H9 (cell line): ENCODE measurements at regions not wholly inside any gene's neighbourhood (a gene's known extent, or its start where the extent isn't known, plus 50 kb on each side); places are given as distances from the start of the nearest gene placed in this dataset.

ENCODE experiments used
- DNase-seq: peaks from one replicate; pipeline ENCODE4 v3.0.0-alpha.2; 2017
- H2AFZ ChIP-seq: one replicate; pipeline ENCODE4 v1.6.1; 2013; ENCODE audit warnings: mild to moderate bottlenecking, low read length, control low read depth, moderate library complexity
- H2AK5ac ChIP-seq: 2 replicates; pipeline ENCODE4 v1.6.1; 2013; ENCODE audit warnings: low read length, control low read depth, mixed read lengths; ENCODE audit not compliant: insufficient read length
- H2BK120ac ChIP-seq: one replicate; pipeline ENCODE4 v1.6.1; 2013; ENCODE audit warnings: low read depth, mild to moderate bottlenecking, low read length, control low read depth, inconsistent platforms; ENCODE audit not compliant: poor library complexity, severe bottlenecking
- H2BK12ac ChIP-seq: 2 replicates; pipeline ENCODE4 v1.6.1; 2013; ENCODE audit warnings: low read length, control low read depth, mixed read lengths, low read depth; ENCODE audit not compliant: insufficient read length
- H2BK15ac ChIP-seq: 2 replicates; pipeline ENCODE4 v1.6.1; 2013; ENCODE audit warnings: low read depth, low read length, control low read depth
- H2BK20ac ChIP-seq: one replicate; pipeline ENCODE4 v1.6.1; 2013; ENCODE audit warnings: low read depth, mild to moderate bottlenecking, low read length, control low read depth, inconsistent platforms; ENCODE audit not compliant: poor library complexity, severe bottlenecking
- H2BK5ac ChIP-seq: 2 replicates; pipeline ENCODE4 v1.6.1; 2013; ENCODE audit warnings: low read length, control low read depth, mixed read lengths; ENCODE audit not compliant: insufficient read length
- H3K14ac ChIP-seq: 2 replicates; pipeline ENCODE4 v1.6.1; 2013; ENCODE audit warnings: low read length, control low read depth; ENCODE audit not compliant: insufficient read depth
- H3K18ac ChIP-seq: 2 replicates; pipeline ENCODE4 v1.6.1; 2013; ENCODE audit warnings: low read depth, mild to moderate bottlenecking, mixed read lengths, low read length, control low read depth; ENCODE audit not compliant: insufficient read length
- H3K23ac ChIP-seq: 2 replicates; pipeline ENCODE4 v1.6.1; 2013; ENCODE audit warnings: low read length, control low read depth, mixed read lengths, low read depth; ENCODE audit not compliant: insufficient read length
- H3K23me2 ChIP-seq: 2 replicates; pipeline ENCODE4 v1.6.1; 2013; ENCODE audit warnings: low read depth, mild to moderate bottlenecking, mixed read lengths, low read length, control low read depth; ENCODE audit not compliant: insufficient read length, poor library complexity, severe bottlenecking
- H3K27ac ChIP-seq: 2 replicates; pipeline ENCODE4 v1.5.1; 2013; ENCODE audit warnings: low read length, control low read depth, mixed read lengths, low read depth; ENCODE audit not compliant: insufficient read length
- H3K27me3 ChIP-seq: 2 replicates; pipeline ENCODE4 v1.6.1; 2013; ENCODE audit warnings: low read length, control low read depth, inconsistent platforms; ENCODE audit not compliant: insufficient read depth
- H3K4ac ChIP-seq: 2 replicates; pipeline ENCODE4 v1.6.1; 2013; ENCODE audit warnings: low read depth, mild to moderate bottlenecking, control low read depth, inconsistent platforms, low read length, moderate library complexity
- H3K4me1 ChIP-seq: 2 replicates; pipeline ENCODE4 v1.6.1; 2013; ENCODE audit warnings: low read length, control low read depth, inconsistent platforms; ENCODE audit not compliant: insufficient read depth
- H3K4me2 ChIP-seq: 2 replicates; pipeline ENCODE4 v1.6.1; 2013; ENCODE audit warnings: low read length, control low read depth, mixed read lengths; ENCODE audit not compliant: insufficient read length, insufficient read depth
- H3K56ac ChIP-seq: 2 replicates; pipeline ENCODE4 v1.6.1; 2013; ENCODE audit warnings: low read depth, mild to moderate bottlenecking, mixed read lengths, low read length, control low read depth; ENCODE audit not compliant: insufficient read length
- H3K79me1 ChIP-seq: 2 replicates; pipeline ENCODE4 v1.6.1; 2013; ENCODE audit warnings: low read depth, mild to moderate bottlenecking, moderate library complexity, low read length, control low read depth, inconsistent platforms; ENCODE audit not compliant: insufficient read depth, poor library complexity, severe bottlenecking
- H3K79me2 ChIP-seq: 2 replicates; pipeline ENCODE4 v1.6.1; 2013; ENCODE audit warnings: low read length, control low read depth, inconsistent platforms; ENCODE audit not compliant: insufficient read depth
- H3K9ac ChIP-seq: 2 replicates; pipeline ENCODE4 v1.6.1; 2013; ENCODE audit warnings: low read length, control low read depth, mixed read lengths; ENCODE audit not compliant: insufficient read length; ENCODE audit errors: extremely low read depth
- H3K9me3 ChIP-seq: one replicate; pipeline ENCODE4 v1.6.1; 2013; ENCODE audit warnings: low read depth, low read length, inconsistent platforms; ENCODE audit not compliant: control insufficient read depth
- H3T11ph ChIP-seq: one replicate; pipeline ENCODE4 v1.6.1; 2013; ENCODE audit warnings: mild to moderate bottlenecking, low read length, control low read depth, inconsistent platforms
- H4K20me1 ChIP-seq: one replicate; pipeline ENCODE4 v1.6.1; 2013; ENCODE audit not compliant: control insufficient read depth, insufficient read length, insufficient read depth
- H4K5ac ChIP-seq: 2 replicates; pipeline ENCODE4 v1.6.1; 2013; ENCODE audit warnings: low read depth, mild to moderate bottlenecking, mixed read lengths, low read length, control low read depth; ENCODE audit not compliant: insufficient read length
- H4K8ac ChIP-seq: replicated peaks from 2 replicates; pipeline ENCODE4 v1.6.1; 2013; ENCODE audit warnings: low read length, control low read depth, mixed read lengths, low read depth; ENCODE audit not compliant: insufficient read length
- H4K91ac ChIP-seq: 2 replicates; pipeline ENCODE4 v1.6.1; 2013; ENCODE audit warnings: low read depth, mild to moderate bottlenecking, moderate library complexity, mixed read lengths, low read length, control low read depth; ENCODE audit not compliant: insufficient read length
- H3K27ac Mint-ChIP-seq, 3 experiments: 2 replicates in 2 of 3; 3 replicates in 1 of 3; pipeline ENCODE4 v1.8.0; 2020 to 2021; ENCODE audit warnings: mixed read lengths in 3 of 3, mild to moderate bottlenecking in 1 of 3, moderate library complexity in 1 of 3
- H3K27me3 Mint-ChIP-seq: 2 replicates; pipeline ENCODE4 v1.8.0; 2021; ENCODE audit warnings: low read depth, mild to moderate bottlenecking, moderate library complexity, mixed read lengths
- H3K36me3 Mint-ChIP-seq, 3 experiments: 2 replicates in 2 of 3; 3 replicates in 1 of 3; pipeline ENCODE4 v1.8.0; 2020 to 2021; ENCODE audit warnings: low read depth in 3 of 3, mixed read lengths in 3 of 3; ENCODE audit not compliant: insufficient read depth in 1 of 3
- H3K4me1 Mint-ChIP-seq, 2 experiments: 2 replicates each; pipeline ENCODE4 v1.8.0; 2020; ENCODE audit warnings: mixed read lengths in 2 of 2
- H3K4me3 Mint-ChIP-seq, 2 experiments: 2 replicates in 1 of 2; 3 replicates in 1 of 2; pipeline ENCODE4 v1.8.0; 2020 to 2021; ENCODE audit warnings: mild to moderate bottlenecking in 2 of 2, mixed read lengths in 2 of 2, moderate library complexity in 1 of 2
- H3K9me3 Mint-ChIP-seq, 2 experiments: 2 replicates in 1 of 2; 3 replicates in 1 of 2; pipeline ENCODE4 v1.8.0; 2020; ENCODE audit warnings: mild to moderate bottlenecking in 2 of 2, mixed read lengths in 2 of 2, moderate library complexity in 1 of 2
- CTCF ChIP-seq: fragments of 200-600 bp; sonication (generic); conservative IDR thresholded peaks from 3 replicates; pipeline ENCODE4 v1.8.0; 2021; ENCODE audit warnings: antibody characterized with exemption, mild to moderate bottlenecking
- WGBS: extraction: QIAGEN DNeasy Blood & Tissue Kit; methylation state at CpG from one replicate; pipeline ENCODE4 v1.1.7; 2013; ENCODE audit warnings: missing lambda C conversion rate, low lambda C conversion rate, mixed read lengths; ENCODE audit not compliant: insufficient read length; ENCODE audit errors: extremely low coverage; 5-methylcytosine and 5-hydroxymethylcytosine counted together

DNA sequence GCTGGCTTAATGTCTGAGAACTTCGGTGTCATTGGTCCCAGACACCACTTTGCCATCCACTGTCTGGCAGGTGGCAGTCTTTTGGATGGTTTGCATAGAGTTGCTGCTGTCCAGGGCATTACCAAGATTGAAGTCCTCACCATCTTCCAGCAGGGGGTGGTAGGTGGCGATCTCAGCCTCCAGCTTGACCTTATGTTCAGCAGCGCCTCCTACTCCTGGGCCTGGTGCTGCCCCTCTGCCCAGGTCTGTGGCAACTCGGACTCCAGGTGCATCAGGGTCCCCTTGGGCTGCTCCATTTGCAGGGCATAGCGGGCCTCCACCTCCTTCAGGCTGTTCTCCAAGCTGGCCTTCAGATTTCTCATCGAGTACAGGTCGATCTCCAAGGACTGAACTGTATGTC lies 573.3 kb upstream of the NCAM2 start:
- Histone ChIP-seq H3K23me2 (no peaks in the 10 kb centered on the region), H2AFZ (no peak overlapping the region), H3T11ph (no peak overlapping the region), H3K18ac (no peak overlapping the region), H3K4ac (no peak overlapping the region), H3K79me2 (no peaks in the 10 kb centered on the region), H3K27ac (no peak overlapping the region), H3K4me1 (no peaks in the 10 kb centered on the region), H3K27me3 (no peaks in the 10 kb centered on the region), H2BK120ac (no peak overlapping the region), H2BK12ac (no peak overlapping the region), H3K56ac (no peak overlapping the region), H4K91ac (no peak overlapping the region), H2BK15ac (no peak overlapping the region), H3K79me1 (no peaks in the 10 kb centered on the region), H3K23ac (no peak overlapping the region), H3K14ac (no peak overlapping the region), H4K20me1 (no peaks in the 10 kb centered on the region), H4K5ac (no peak overlapping the region), H3K9me3 (no peaks in the 10 kb centered on the region), H3K9ac (no peak overlapping the region), H4K8ac (no peak overlapping the region), H2AK5ac (no peak overlapping the region), H2BK5ac (no peak overlapping the region), H2BK20ac (no peak overlapping the region), H3K4me2 (no peak overlapping the region)
- no peaks in the 10 kb centered on the region for H3K4me1 Mint-ChIP-seq
- H3K36me3 Mint-ChIP-seq: peaks cover 1 to 18% (median 4%) of the 10 kb centered on the region in 3 experiments; a peak in 3 of 7 replicates
- peaks cover 7 to 8% of the 10 kb centered on the region in 2 experiments; a peak in 4 of 5 replicates for H3K9me3 Mint-ChIP-seq
- DNase-seq: peak; percentile 36
- no CpG with 5 or more reads among the region's 7 CpGs for WGBS
- TF ChIP-seq CTCF: 0 out of 3 replicates have a peak, but pooled peaks have one; percentile 23
- no peak overlapping the region for H3K27ac Mint-ChIP-seq
- H3K27me3 Mint-ChIP-seq: no peaks in the 10 kb centered on the region
- H3K4me3 Mint-ChIP-seq: no peak overlapping the region
